Activated naive CD8-positive, alpha-beta T cell treated with anti-CD3 and anti-CD28 coated beads for 36 hours (primary cell): ENCODE measurements at regions not wholly inside any gene's neighbourhood (a gene's known extent, or its start where the extent isn't known, plus 50 kb on each side); places are given as distances from the start of the nearest gene placed in this dataset.

ENCODE experiments used
- DNase-seq: peaks from one replicate; pipeline ENCODE4 v3.0.0; 2021
- H3K27ac Mint-ChIP-seq: one replicate; pipeline ENCODE4 v1.8.0; 2022; ENCODE audit warnings: mild to moderate bottlenecking, moderate library complexity, mixed read lengths
- H3K27me3 Mint-ChIP-seq: one replicate; pipeline ENCODE4 v1.8.0; 2022; ENCODE audit warnings: mild to moderate bottlenecking, mixed read lengths
- H3K36me3 Mint-ChIP-seq: one replicate; pipeline ENCODE4 v1.8.0; 2021; ENCODE audit warnings: mild to moderate bottlenecking, mixed read lengths
- H3K4me1 Mint-ChIP-seq: one replicate; pipeline ENCODE4 v1.8.0; 2021; ENCODE audit warnings: mixed read lengths
- H3K4me3 Mint-ChIP-seq: one replicate; pipeline ENCODE4 v1.8.0; 2022; ENCODE audit warnings: mild to moderate bottlenecking, moderate library complexity, mixed read lengths
- H3K9me3 Mint-ChIP-seq: one replicate; pipeline ENCODE4 v1.8.0; 2022; ENCODE audit warnings: mixed read lengths

GRCh38 chr16:66225696-66226095 lies 140.8 kb upstream of the CDH5 start:
- Mint-ChIP-seq H3K27ac (no peak overlapping the region), H3K4me1 (peaks cover 4% of the 10 kb centered on the region), H3K9me3 (no peaks in the 10 kb centered on the region), H3K27me3 (no peaks in the 10 kb centered on the region), H3K36me3 (no peaks in the 10 kb centered on the region), H3K4me3 (no peak overlapping the region)
- no peak for DNase-seq

- peaks cover 4% of the 10 kb centered on the region for H3K4me1 Mint-ChIP-seq
- no peaks in the 10 kb centered on the region for H3K9me3 Mint-ChIP-seq
- no peak overlapping the region for H3K27ac Mint-ChIP-seq
- no peak overlapping the region for H3K4me3 Mint-ChIP-seq
- no peak for DNase-seq
- H3K27me3 Mint-ChIP-seq, result no peaks in the 10 kb centered on the region
- H3K36me3 Mint-ChIP-seq, result no peaks in the 10 kb centered on the region
Measured at GRCh38 chr16:66224626-66225025, 141.9 kb upstream of the CDH5 start.

DNA sequence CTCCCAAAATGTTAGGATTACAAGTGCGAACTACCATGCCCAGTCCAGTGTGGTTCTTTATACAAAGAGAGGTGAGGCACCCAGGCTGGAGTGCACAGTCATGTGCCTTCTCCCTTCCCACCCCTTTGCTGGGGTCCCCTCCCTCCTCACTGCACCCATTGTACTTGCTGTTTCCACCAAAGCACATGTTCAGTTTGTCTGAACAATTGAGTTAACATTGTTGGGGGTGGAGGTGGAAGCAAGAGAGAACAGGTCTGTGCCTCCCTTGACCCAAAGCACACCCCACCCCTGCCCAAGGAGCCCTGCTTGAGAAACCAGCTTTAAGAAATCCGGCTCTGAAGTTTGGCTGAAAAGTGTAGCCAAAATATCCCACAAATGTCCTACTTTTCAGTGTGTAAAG lies 142.3 kb upstream of the CDH5 start:
- no peak for DNase-seq
- Mint-ChIP-seq H3K27me3 (no peaks in the 10 kb centered on the region), H3K4me1 (peaks cover 3% of the 10 kb centered on the region), H3K27ac (no peak overlapping the region), H3K4me3 (no peak overlapping the region), H3K9me3 (no peaks in the 10 kb centered on the region), H3K36me3 (no peaks in the 10 kb centered on the region)

- Mint-ChIP-seq H3K4me1 (no peaks in the 10 kb centered on the region), H3K36me3 (no peaks in the 10 kb centered on the region), H3K27ac (no peak overlapping the region), H3K9me3 (no peaks in the 10 kb centered on the region), H3K4me3 (no peak overlapping the region), H3K27me3 (no peaks in the 10 kb centered on the region)
- no peak for DNase-seq
Measured at GRCh38 chr16:66223176-66223780, 143.2 kb upstream of the CDH5 start.

GRCh38 chr16:66222756-66223155 lies 143.7 kb upstream of the CDH5 start:
- DNase-seq, result no peak
- Mint-ChIP-seq H3K36me3 (no peaks in the 10 kb centered on the region), H3K27me3 (no peaks in the 10 kb centered on the region), H3K4me1 (no peaks in the 10 kb centered on the region), H3K9me3 (no peaks in the 10 kb centered on the region), H3K27ac (no peak overlapping the region), H3K4me3 (no peak overlapping the region)

GRCh38 chr16:66220702-66221101 lies 145.8 kb upstream of the CDH5 start:
- H3K9me3 Mint-ChIP-seq, result no peaks in the 10 kb centered on the region
- H3K4me3 Mint-ChIP-seq, result no peak overlapping the region
- DNase-seq, result no peak
- H3K4me1 Mint-ChIP-seq, result no peaks in the 10 kb centered on the region
- no peaks in the 10 kb centered on the region for H3K36me3 Mint-ChIP-seq
- H3K27ac Mint-ChIP-seq, result no peak overlapping the region
- H3K27me3 Mint-ChIP-seq, result peaks cover 7% of the 10 kb centered on the region

GRCh38 chr16:66219491-66219890 lies 147.0 kb upstream of the CDH5 start:
- H3K27me3 Mint-ChIP-seq, result peaks cover 8% of the 10 kb centered on the region
- no peaks in the 10 kb centered on the region for H3K9me3 Mint-ChIP-seq
- no peak overlapping the region for H3K4me3 Mint-ChIP-seq
- no peak for DNase-seq
- H3K4me1 Mint-ChIP-seq, result no peaks in the 10 kb centered on the region
- no peaks in the 10 kb centered on the region for H3K36me3 Mint-ChIP-seq
- no peak overlapping the region for H3K27ac Mint-ChIP-seq

DNA sequence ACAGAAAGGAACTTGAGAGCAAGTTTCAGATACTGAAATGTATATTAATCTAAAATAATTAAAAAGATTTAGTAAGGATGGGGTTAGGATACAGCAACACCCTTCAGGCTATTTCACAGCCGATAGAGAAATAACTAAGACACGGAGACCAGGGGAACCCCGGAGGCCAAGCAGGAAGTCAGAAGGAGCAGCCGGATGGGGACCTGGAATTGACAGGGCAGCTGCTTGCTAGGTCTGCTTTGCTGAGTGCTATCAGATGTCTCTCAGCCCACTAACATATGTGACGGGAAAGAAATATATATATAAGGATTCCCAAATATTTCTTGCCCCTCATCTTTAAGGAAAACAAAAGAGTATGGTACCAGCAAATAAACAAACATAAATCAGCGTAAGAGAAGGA lies 154.1 kb upstream of the CDH5 start:
- no peaks in the 10 kb centered on the region for H3K4me1 Mint-ChIP-seq
- H3K36me3 Mint-ChIP-seq, result no peaks in the 10 kb centered on the region
- peaks cover 21% of the 10 kb centered on the region for H3K27me3 Mint-ChIP-seq
- H3K4me3 Mint-ChIP-seq, result no peak overlapping the region
- no peak overlapping the region for H3K27ac Mint-ChIP-seq
- H3K9me3 Mint-ChIP-seq, result no peaks in the 10 kb centered on the region
- DNase-seq, result no peak

GRCh38 chr16:66211651-66212050 lies 154.8 kb upstream of the CDH5 start:
- Mint-ChIP-seq H3K9me3 (no peaks in the 10 kb centered on the region), H3K27ac (no peak overlapping the region), H3K4me3 (no peak overlapping the region), H3K27me3 (peaks cover 27% of the 10 kb centered on the region), H3K4me1 (no peaks in the 10 kb centered on the region), H3K36me3 (no peaks in the 10 kb centered on the region)
- no peak for DNase-seq

DNA sequence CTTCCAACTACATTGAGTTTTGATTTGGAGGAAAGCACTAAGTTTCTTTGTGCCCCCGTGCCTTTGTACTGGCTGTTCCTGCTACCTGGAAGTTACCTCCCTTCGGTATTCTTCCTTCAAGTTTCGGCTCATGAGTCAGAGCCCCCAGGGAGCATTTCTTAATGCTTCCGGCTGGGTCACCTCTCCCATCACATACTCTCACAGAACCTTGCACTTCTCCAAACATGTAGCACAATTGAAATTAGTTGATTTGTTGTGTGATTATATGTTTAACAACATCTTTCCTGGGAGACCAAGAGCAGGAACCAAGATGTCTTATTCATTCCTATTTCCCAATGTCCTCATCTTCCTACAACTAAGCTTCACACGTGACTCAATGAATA lies 158.6 kb upstream of the CDH5 start:
- no peaks in the 10 kb centered on the region for H3K9me3 Mint-ChIP-seq
- no peaks in the 10 kb centered on the region for H3K4me1 Mint-ChIP-seq
- H3K27me3 Mint-ChIP-seq, result peaks cover 23% of the 10 kb centered on the region
- H3K36me3 Mint-ChIP-seq, result no peaks in the 10 kb centered on the region
- H3K27ac Mint-ChIP-seq, result no peak overlapping the region
- no peak for DNase-seq
- H3K4me3 Mint-ChIP-seq, result no peak overlapping the region

DNA sequence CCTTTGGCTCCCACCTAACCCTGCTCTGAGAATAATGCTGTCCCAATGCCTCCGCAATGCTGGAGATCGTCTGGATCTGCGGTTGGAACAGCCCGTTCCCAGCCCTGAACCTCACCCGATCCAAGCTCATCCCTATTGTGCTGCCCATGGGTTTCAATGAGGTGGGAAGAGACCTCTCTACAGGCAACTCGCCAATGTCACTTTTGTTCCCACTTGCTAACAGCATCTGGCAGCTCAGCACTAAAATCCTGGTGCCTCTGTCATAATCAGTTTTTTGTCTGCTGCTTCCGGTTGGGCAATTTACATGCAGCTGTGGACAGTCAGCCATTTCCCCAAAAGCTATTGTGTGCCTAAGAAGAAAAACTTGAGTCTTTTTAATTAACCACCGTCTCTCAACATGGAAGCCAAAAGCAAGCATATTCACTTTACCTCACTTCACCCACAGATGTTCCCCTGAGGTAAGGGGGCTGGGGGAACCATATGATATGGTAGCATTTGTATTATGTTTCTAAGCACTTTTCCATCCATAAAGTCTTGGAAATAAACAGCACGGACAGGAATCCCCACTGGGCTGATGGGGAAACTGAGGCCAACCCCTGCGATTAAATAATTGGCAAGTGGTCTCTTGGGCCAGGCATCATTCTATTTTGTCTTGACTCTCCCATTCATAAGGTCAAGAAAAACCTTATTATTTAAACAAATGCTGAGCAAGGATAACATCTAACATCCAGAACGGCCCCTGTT lies 159.2 kb upstream of the CDH5 start:
- Mint-ChIP-seq H3K4me1 (no peaks in the 10 kb centered on the region), H3K36me3 (no peaks in the 10 kb centered on the region), H3K27me3 (peaks cover 23% of the 10 kb centered on the region), H3K9me3 (no peaks in the 10 kb centered on the region), H3K27ac (no peak overlapping the region), H3K4me3 (no peak overlapping the region)
- no peak for DNase-seq

DNA sequence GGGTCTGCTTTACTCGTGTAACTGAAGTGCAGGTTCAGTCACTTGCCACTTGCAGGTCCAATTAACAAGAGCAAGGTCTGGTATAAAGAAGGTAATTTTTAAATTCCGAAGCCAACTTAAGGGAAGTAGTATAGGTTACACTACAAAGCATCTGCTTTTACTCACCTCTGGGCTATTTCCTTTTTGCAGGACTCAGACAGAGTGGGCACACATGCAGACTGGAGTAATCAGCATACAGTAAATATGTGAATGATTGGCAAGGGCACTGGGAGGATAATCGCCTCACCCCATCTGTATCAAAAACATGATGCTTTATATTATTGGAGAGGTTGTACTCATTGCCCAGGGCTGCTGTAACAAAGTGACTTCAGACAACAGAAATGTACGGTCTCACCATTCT lies 160.1 kb upstream of the CDH5 start:
- no peak for DNase-seq
- no peak overlapping the region for H3K27ac Mint-ChIP-seq

DNA sequence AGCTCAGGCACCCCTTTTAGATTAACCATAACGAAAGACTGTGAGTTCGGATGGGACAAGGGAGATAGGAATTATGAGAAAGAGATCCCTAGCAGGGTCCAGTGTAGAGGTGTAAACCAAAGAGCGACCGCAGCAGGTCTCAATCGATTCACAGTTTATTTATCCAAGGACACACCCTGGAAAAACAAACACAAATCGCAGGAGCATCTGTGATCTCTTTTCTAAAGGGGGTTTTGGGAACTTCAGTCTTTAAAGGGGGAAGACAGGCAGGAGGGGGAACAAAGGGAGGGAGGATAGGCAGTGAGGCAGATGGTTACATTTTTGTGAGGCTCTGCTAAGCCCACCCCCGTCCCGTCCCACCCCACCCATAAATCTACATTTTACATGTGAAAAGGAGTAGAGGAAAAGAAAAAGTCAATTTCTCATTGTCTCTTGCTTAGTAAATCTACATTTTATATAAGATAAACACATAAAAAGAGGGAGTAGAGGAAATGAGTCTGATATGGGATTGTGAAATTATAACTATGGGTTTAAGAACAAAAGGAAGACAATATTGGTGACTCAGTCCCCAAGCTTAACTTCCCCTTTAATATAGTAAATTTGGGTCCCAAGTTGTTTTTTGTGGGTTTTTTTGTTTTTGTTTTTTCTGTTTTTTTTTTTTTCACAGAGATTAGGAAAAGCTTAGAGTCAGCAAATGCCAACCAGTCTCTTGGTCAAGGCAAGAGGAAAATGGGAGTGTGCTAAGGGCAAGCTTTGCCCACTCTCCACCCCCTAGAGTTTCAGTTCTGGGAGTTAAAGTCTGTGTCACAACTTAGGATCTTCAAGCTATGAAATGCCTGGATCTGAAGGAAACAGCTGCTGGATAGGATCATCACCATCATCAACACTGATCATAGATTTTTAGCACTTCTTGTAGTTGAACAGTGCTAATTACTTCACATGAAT lies 160.9 kb upstream of the CDH5 start:
- Mint-ChIP-seq H3K27me3 (peaks cover 16% of the 10 kb centered on the region), H3K4me3 (no peak overlapping the region)

More for the DNA sequence above, 160.1 kb upstream of the CDH5 start:
- Mint-ChIP-seq H3K9me3 (no peaks in the 10 kb centered on the region), H3K36me3 (no peaks in the 10 kb centered on the region), H3K27me3 (peaks cover 23% of the 10 kb centered on the region), H3K4me3 (no peak overlapping the region), H3K4me1 (no peaks in the 10 kb centered on the region)

GRCh38 chr16:66204756-66205155 lies 161.7 kb upstream of the CDH5 start:
- Mint-ChIP-seq H3K9me3 (no peaks in the 10 kb centered on the region), H3K4me3 (no peak overlapping the region), H3K27me3 (peaks cover 16% of the 10 kb centered on the region), H3K36me3 (no peaks in the 10 kb centered on the region), H3K4me1 (no peaks in the 10 kb centered on the region), H3K27ac (no peak overlapping the region)
- DNase-seq, result no peak

More for the DNA sequence above, 160.9 kb upstream of the CDH5 start:
- no peak for DNase-seq
- Mint-ChIP-seq H3K4me1 (no peaks in the 10 kb centered on the region), H3K27ac (no peak overlapping the region), H3K9me3 (no peaks in the 10 kb centered on the region), H3K36me3 (no peaks in the 10 kb centered on the region)

- H3K4me1 Mint-ChIP-seq, result no peaks in the 10 kb centered on the region
- no peak overlapping the region for H3K4me3 Mint-ChIP-seq
- peaks cover 16% of the 10 kb centered on the region for H3K27me3 Mint-ChIP-seq
- no peaks in the 10 kb centered on the region for H3K36me3 Mint-ChIP-seq
- no peaks in the 10 kb centered on the region for H3K9me3 Mint-ChIP-seq
- H3K27ac Mint-ChIP-seq, result no peak overlapping the region
- DNase-seq, result no peak
Measured at GRCh38 chr16:66203476-66203875, 163.0 kb upstream of the CDH5 start.
